LNCAP (cell line): ENCODE measurements at regions not wholly inside any gene's neighbourhood (a gene's known extent, or its start where the extent isn't known, plus 50 kb on each side); places are given as distances from the start of the nearest gene placed in this dataset.

Source experiments
- TF ChIP-seq, protein P1 (sequence below): fragments of 450-650 bp; IDR thresholded peaks from 2 replicates; pipeline ENCODE4 v1.5.1; 2017; ENCODE audit warnings: mild to moderate bottlenecking

- TF ChIP-seq, protein P1, sequence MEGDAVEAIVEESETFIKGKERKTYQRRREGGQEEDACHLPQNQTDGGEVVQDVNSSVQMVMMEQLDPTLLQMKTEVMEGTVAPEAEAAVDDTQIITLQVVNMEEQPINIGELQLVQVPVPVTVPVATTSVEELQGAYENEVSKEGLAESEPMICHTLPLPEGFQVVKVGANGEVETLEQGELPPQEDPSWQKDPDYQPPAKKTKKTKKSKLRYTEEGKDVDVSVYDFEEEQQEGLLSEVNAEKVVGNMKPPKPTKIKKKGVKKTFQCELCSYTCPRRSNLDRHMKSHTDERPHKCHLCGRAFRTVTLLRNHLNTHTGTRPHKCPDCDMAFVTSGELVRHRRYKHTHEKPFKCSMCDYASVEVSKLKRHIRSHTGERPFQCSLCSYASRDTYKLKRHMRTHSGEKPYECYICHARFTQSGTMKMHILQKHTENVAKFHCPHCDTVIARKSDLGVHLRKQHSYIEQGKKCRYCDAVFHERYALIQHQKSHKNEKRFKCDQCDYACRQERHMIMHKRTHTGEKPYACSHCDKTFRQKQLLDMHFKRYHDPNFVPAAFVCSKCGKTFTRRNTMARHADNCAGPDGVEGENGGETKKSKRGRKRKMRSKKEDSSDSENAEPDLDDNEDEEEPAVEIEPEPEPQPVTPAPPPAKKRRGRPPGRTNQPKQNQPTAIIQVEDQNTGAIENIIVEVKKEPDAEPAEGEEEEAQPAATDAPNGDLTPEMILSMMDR = no peak
Measured at GRCh38 chr12:27133022-27133590, 50.7 kb upstream of the C12orf71 start.

GRCh38 chr12:27140478-27140969 is 58.1 kb upstream of the C12orf71 start:
- TF ChIP-seq, protein P1 = no peak

GRCh38 chr12:27142101-27142721 is 59.8 kb upstream of the C12orf71 start:
- TF ChIP-seq, protein P1 = peak; percentile 82

DNA sequence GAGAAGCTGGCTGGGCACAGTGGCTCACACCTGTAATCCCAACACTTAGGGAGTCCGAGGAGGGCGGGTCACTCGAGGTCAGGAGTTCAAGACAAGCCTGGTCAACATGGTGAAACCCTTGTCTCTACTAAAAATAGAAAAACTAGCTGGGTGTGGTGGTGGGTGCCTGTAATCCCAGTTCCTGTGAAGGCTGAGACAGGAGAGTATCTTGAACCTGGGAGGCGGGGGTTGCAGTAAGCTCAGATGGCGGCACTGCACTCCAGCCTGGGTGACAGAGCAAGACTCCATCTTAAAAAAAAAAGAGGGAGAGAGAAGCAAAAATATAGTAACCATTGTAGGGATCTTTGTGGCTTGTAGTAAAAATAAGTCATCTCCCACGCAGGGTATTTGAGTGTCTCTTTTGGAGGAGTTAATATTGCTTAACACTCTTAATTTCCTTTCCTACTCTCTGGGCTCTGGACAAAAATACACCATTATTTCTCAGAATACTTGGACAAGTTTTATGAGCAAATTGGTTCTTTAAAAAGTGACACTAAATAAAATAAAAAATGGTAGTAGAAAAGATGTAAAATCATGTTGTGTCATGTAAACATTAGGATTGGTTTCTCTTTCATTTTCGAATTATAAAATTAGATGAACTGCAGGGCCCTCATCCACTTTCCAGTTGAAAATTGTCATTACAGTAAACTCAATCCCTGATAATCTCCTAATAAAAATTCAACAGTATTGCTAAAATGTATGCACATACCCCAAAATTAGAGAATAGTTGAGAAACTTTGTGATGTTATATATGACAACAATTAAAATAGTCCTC is 61.1 kb upstream of the C12orf71 start:
- TF ChIP-seq, protein P1 = no peak

DNA sequence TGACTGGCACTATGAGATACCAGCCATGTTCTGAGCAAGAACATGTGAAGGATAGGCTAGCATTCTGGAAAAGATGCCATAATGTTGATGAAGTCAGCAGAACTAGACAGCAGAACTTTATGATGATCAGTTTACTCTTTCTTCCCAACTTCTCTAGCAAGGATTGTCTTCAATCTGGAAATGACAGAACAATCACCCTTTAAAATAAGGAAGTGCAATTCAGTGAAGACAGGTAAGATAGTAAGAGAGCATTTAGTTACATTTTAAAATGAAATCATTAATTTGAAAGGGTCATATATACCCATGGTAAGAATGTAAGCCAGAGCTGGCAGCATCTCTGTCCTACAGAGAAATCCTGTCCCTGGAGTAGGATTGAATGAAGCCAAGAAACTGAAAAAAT is 66.0 kb upstream of the C12orf71 start:
- TF ChIP-seq, protein P1 = no peak

GRCh38 chr12:27148791-27149190 is 66.4 kb upstream of the C12orf71 start:
- TF ChIP-seq, protein P1 = no peak

DNA sequence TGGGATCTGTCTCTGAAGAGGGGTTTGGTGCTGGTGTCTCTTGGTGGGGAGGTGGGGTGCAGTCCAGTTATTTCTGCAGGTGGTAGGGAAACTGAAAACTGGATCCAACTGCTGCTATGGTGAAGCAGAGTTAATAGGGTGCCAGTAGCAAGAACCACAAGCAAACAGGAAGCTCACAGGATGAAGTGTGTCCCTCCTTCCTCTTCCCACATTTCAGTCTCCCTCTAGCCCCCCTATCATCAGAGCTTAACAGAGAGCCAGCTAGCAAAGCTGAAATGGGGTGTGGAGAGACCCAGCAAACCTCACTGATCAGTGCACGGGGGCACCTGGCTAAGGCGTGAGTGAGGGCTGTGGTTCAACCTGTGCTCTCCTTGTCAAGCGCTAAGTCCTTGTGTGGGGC is 69.1 kb upstream of the C12orf71 start:
- TF ChIP-seq, protein P1 = no peak
